HCT116 (cell line): ENCODE measurements at regions not wholly inside any gene's neighbourhood (a gene's known extent, or its start where the extent isn't known, plus 50 kb on each side); places are given as distances from the start of the nearest gene placed in this dataset.

ENCODE experiments used
- ATAC-seq: fragments of 200-7000 bp; cut with Tn5 transposase; 2 replicates; pipeline ENCODE4 v1.9.1; 2020; ENCODE audit warnings: mild to moderate bottlenecking, moderate library complexity
- BruUV-seq: library from RNA; stranded (reverse); fragments of 400-500 nt; replicated peaks from 2 replicates; lab custom pipeline; 2021; lab: Mats Ljungman, UMichigan
- CTCF ChIA-PET: fragments of 300-600 bp; sonication (Branson Sonifier 250); formaldehyde crosslinking; loops from one replicate; lab custom pipeline; 2021; ENCODE audit warnings: antibody characterized with exemption; lab: Charles Lee
- POLR2A ChIA-PET: fragments of 300-600, 350-600 bp; sonication (Branson Sonifier 250); formaldehyde crosslinking; loops from one replicate; lab custom pipeline; 2021; ENCODE audit warnings: antibody characterized with exemption; lab: Charles Lee
- RAD21 ChIA-PET, 2 experiments: fragments of 300-600 bp; sonication (Branson Sonifier 250); formaldehyde crosslinking; loops; one replicate each; lab custom pipeline; 2023; ENCODE audit warnings: low total read pairs in 2 of 2; ENCODE audit not compliant: uncharacterized antibody in 2 of 2, unreplicated experiment in 2 of 2, low non-redundant PET in 1 of 2; lab: Charles Lee
- DNase-seq: peaks from one replicate; pipeline ENCODE4 v3.0.0-alpha.2; 2010; ENCODE audit warnings: low read depth, low spot score
- H2AFZ ChIP-seq: fragments of 200-600 bp; shearing (Covaris generic), sonication (generic); 2 replicates; pipeline ENCODE4 v1.6.1; 2017; ENCODE audit warnings: low read depth, mixed run types, mixed read lengths, antibody characterized with exemption, low read length; ENCODE audit not compliant: poor library complexity, severe bottlenecking
- H3K27ac ChIP-seq: 2 replicates; pipeline ENCODE4 v1.5.1; 2012; ENCODE audit warnings: low read depth, low read length
- H3K27me3 ChIP-seq: fragments of 200-600 bp; sonication (generic); 2 replicates; pipeline ENCODE4 v1.6.1; 2016; ENCODE audit warnings: mixed run types, low read length, mixed read lengths; ENCODE audit not compliant: insufficient read depth
- H3K36me3 ChIP-seq, 2 experiments: fragments of 200-500 bp in 1 of 2; fragments of 200-600 bp in 1 of 2; sonication (Bioruptor generic) in 1 of 2; sonication (generic) in 1 of 2; 2 replicates each; pipeline versions ENCODE4 v1.5.1 to v1.6.1; 2014 to 2016; ENCODE audit warnings: low read length in 2 of 2, inconsistent platforms in 1 of 2, mixed read lengths in 1 of 2, mixed run types in 1 of 2; ENCODE audit not compliant: insufficient read depth in 2 of 2, control insufficient read depth in 1 of 2
- H3K4me1 ChIP-seq, 2 experiments: fragments of 200-600 bp in 1 of 2; sonication (generic) in 1 of 2; 2 replicates each; pipeline versions ENCODE4 v1.5.1 to v1.6.1; 2012 to 2017; ENCODE audit warnings: low read length in 2 of 2, inconsistent platforms in 1 of 2, mild to moderate bottlenecking in 1 of 2, mixed read lengths in 1 of 2, mixed run types in 1 of 2, moderate library complexity in 1 of 2; ENCODE audit not compliant: insufficient read depth in 2 of 2, control insufficient read depth in 1 of 2
- H3K4me2 ChIP-seq: fragments of 200-600 bp; sonication (generic); 2 replicates; pipeline ENCODE4 v1.6.1; 2017; ENCODE audit warnings: mixed run types, low read length, mixed read lengths
- H3K4me3 ChIP-seq, 2 experiments: fragments of 200-600 bp in 1 of 2; sonication (generic) in 1 of 2; replicated peaks in 1 of 2; 2 replicates each; pipeline ENCODE4 v1.5.1; 2011 to 2016; ENCODE audit warnings: low read length in 2 of 2, control low read depth in 1 of 2, low read depth in 1 of 2, mild to moderate bottlenecking in 1 of 2, mixed read lengths in 1 of 2, mixed run types in 1 of 2
- H3K79me2 ChIP-seq: fragments of 200-600 bp; sonication (generic); 2 replicates; pipeline ENCODE4 v1.6.1; 2017; ENCODE audit warnings: mild to moderate bottlenecking, mixed run types, low read length, moderate library complexity, mixed read lengths; ENCODE audit not compliant: insufficient read depth
- H3K9ac ChIP-seq: fragments of 200-600 bp; sonication (generic); 2 replicates; pipeline ENCODE4 v1.6.1; 2016; ENCODE audit warnings: low read length, mixed read lengths
- H3K9me2 ChIP-seq: fragments of 200-600 bp; sonication (generic), shearing (Covaris generic); 2 replicates; pipeline ENCODE4 v1.6.1; 2017; ENCODE audit warnings: mixed run types, mild to moderate bottlenecking, moderate library complexity; ENCODE audit not compliant: insufficient read depth
- H3K9me3 ChIP-seq, 2 experiments: fragments of 200-500 bp in 1 of 2; fragments of 200-600 bp in 1 of 2; sonication (Bioruptor generic) in 1 of 2; sonication (generic) in 1 of 2; 2 replicates each; pipeline ENCODE4 v1.6.1; 2014 to 2017; ENCODE audit warnings: low read length in 2 of 2, mixed read lengths in 2 of 2, inconsistent platforms in 1 of 2, low read depth in 1 of 2, mild to moderate bottlenecking in 1 of 2, mixed run types in 1 of 2, moderate library complexity in 1 of 2; ENCODE audit not compliant: control insufficient read depth in 1 of 2, insufficient read depth in 1 of 2
- H4K20me1 ChIP-seq: fragments of 200-600 bp; sonication (generic), shearing (Covaris generic); 2 replicates; pipeline ENCODE4 v1.6.1; 2017; ENCODE audit warnings: mixed run types, mild to moderate bottlenecking, moderate library complexity; ENCODE audit not compliant: insufficient read depth
- ATF3 ChIP-seq: IDR thresholded peaks from 2 replicates; pipeline ENCODE4 v1.6.1; 2012
- CBX3 ChIP-seq: IDR thresholded peaks from 2 replicates; pipeline ENCODE4 v1.6.1; 2012; ENCODE audit warnings: low read depth
- CEBPB ChIP-seq: IDR thresholded peaks from 2 replicates; pipeline ENCODE4 v1.6.1; 2012; ENCODE audit warnings: low read depth
- CTCF ChIP-seq, 3 experiments: fragments of 200-600 bp in 1 of 3; sonication (generic) in 1 of 3; IDR thresholded peaks in 2 of 3; conservative IDR thresholded peaks in 1 of 3; 2 replicates each; pipeline ENCODE4 v1.5.1; 2012 to 2017; ENCODE audit warnings: low read depth in 2 of 3, low read length in 2 of 3, antibody characterized with exemption in 1 of 3, borderline replicate concordance in 1 of 3, control low read depth in 1 of 3, mild to moderate bottlenecking in 1 of 3, mixed read lengths in 1 of 3, mixed run types in 1 of 3, moderate library complexity in 1 of 3; ENCODE audit not compliant: insufficient read depth in 1 of 3
- FOSL1 ChIP-seq: IDR thresholded peaks from 2 replicates; pipeline ENCODE4 v1.6.1; 2012; ENCODE audit warnings: low read depth
- JUND ChIP-seq: IDR thresholded peaks from 2 replicates; pipeline ENCODE4 v1.6.1; 2012
- POLR2AphosphoS5 ChIP-seq: IDR thresholded peaks from 2 replicates; pipeline ENCODE4 v1.6.1; 2011; ENCODE audit warnings: mild to moderate bottlenecking, low read depth, low read length, moderate library complexity
- REST ChIP-seq: IDR thresholded peaks from 2 replicates; pipeline ENCODE4 v1.6.1; 2012; ENCODE audit warnings: low read depth
- SRF ChIP-seq: IDR thresholded peaks from 2 replicates; pipeline ENCODE4 v1.6.1; 2012; ENCODE audit warnings: low read depth
- TCF7L2 ChIP-seq: IDR thresholded peaks from 2 replicates; pipeline ENCODE4 v1.7.0; 2011; ENCODE audit warnings: borderline replicate concordance, inconsistent platforms; ENCODE audit not compliant: insufficient read depth, insufficient read length; ENCODE audit errors: extremely low read depth
- YY1 ChIP-seq: IDR thresholded peaks from 2 replicates; pipeline ENCODE4 v1.6.1; 2011; ENCODE audit warnings: low read length, low read depth, moderate library complexity, mild to moderate bottlenecking; ENCODE audit not compliant: insufficient replicate concordance; ENCODE audit errors: extremely low read depth
- ZFX ChIP-seq: fragments of 450-650 bp; IDR thresholded peaks from 2 replicates; pipeline ENCODE4 v1.6.1; 2017
- intact Hi-C: fragments of 100-400 bp; cut with micrococcal nuclease; formaldehyde crosslinking; loops from 2 replicates; pipeline ENCODE4 v1.10.0; 2022

- POLR2A ChIA-PET, result interaction anchor here (0.5 kb wide), 1 partner anchor 13 kb away, joined by 3 read pairs; no protein-coding TSS in a partner anchor
Measured at GRCh38 chr1:229028987-229029878, 241.7 kb upstream of the RAB4A start.

More at GRCh38 chr1:229028987-229029878, 241.7 kb upstream of the RAB4A start:
- Histone ChIP-seq H3K4me1 (peaks cover 6 to 10% of the 10 kb centered on the region in 2 experiments; a peak in 3 of 4 replicates), H2AFZ (no peak overlapping the region), H3K79me2 (no peaks in the 10 kb centered on the region), H3K4me2 (no peak overlapping the region), H4K20me1 (no peaks in the 10 kb centered on the region), H3K4me3 (no peak overlapping the region), H3K27me3 (peaks cover 20% of the 10 kb centered on the region; the same call in 1 of the 2 replicates), H3K9ac (no peak overlapping the region), H3K9me3 (no peaks in the 10 kb centered on the region), H3K36me3 (no peaks in the 10 kb centered on the region), H3K27ac (no peak overlapping the region), H3K9me2 (no peaks in the 10 kb centered on the region)
- BruUV-seq, result no TSS peak
- RAD21 ChIA-PET, result interaction anchor here in 1 of 2 experiments (0.7 kb wide), 1 partner anchor 97 kb away, joined by 3 read pairs; no protein-coding TSS in a partner anchor
- ATAC-seq (no peak), DNase-seq (no peak)
- intact Hi-C loops, result no loop called here
- CTCF ChIA-PET, result no interaction called here
- no peak for TF ChIP-seq ZFX
- no peak for TF ChIP-seq CBX3
- TF ChIP-seq SRF, result no peak
- TF ChIP-seq JUND, result no peak
- TF ChIP-seq CTCF (IDR thresholded peaks at IDR 0.05 in 2 of 3, conservative IDR thresholded peaks at IDR 0.05 in 1 of 3; ENCODE audit: borderline replicate concordance in 1 of 3, insufficient read depth in 1 of 3, low read depth in 2 of 3, low read length in 2 of 3), result no peak
- no peak for TF ChIP-seq YY1
- TF ChIP-seq REST, result no peak
- TF ChIP-seq POLR2AphosphoS5, result no peak
- TF ChIP-seq TCF7L2, result no peak
- TF ChIP-seq ATF3, result no peak
- TF ChIP-seq CEBPB, result no peak
- no peak for TF ChIP-seq FOSL1
